H9 (cell line): ENCODE measurements at regions not wholly inside any gene's neighbourhood (a gene's known extent, or its start where the extent isn't known, plus 50 kb on each side); places are given as distances from the start of the nearest gene placed in this dataset.
"Not testable (repeated sequence)": the region's sequence is repeated elsewhere in the genome, so short reads cannot be mapped to it uniquely, and the experiment has no call there.

Source experiments
- DNase-seq: peaks from one replicate; pipeline ENCODE4 v3.0.0-alpha.2; 2017
- H2AFZ ChIP-seq: one replicate; pipeline ENCODE4 v1.6.1; 2013; ENCODE audit warnings: mild to moderate bottlenecking, low read length, control low read depth, moderate library complexity
- H2AK5ac ChIP-seq: 2 replicates; pipeline ENCODE4 v1.6.1; 2013; ENCODE audit warnings: low read length, control low read depth, mixed read lengths; ENCODE audit not compliant: insufficient read length
- H2BK120ac ChIP-seq: one replicate; pipeline ENCODE4 v1.6.1; 2013; ENCODE audit warnings: low read depth, mild to moderate bottlenecking, low read length, control low read depth, inconsistent platforms; ENCODE audit not compliant: poor library complexity, severe bottlenecking
- H2BK12ac ChIP-seq: 2 replicates; pipeline ENCODE4 v1.6.1; 2013; ENCODE audit warnings: low read length, control low read depth, mixed read lengths, low read depth; ENCODE audit not compliant: insufficient read length
- H2BK15ac ChIP-seq: 2 replicates; pipeline ENCODE4 v1.6.1; 2013; ENCODE audit warnings: low read depth, low read length, control low read depth
- H2BK20ac ChIP-seq: one replicate; pipeline ENCODE4 v1.6.1; 2013; ENCODE audit warnings: low read depth, mild to moderate bottlenecking, low read length, control low read depth, inconsistent platforms; ENCODE audit not compliant: poor library complexity, severe bottlenecking
- H2BK5ac ChIP-seq: 2 replicates; pipeline ENCODE4 v1.6.1; 2013; ENCODE audit warnings: low read length, control low read depth, mixed read lengths; ENCODE audit not compliant: insufficient read length
- H3K14ac ChIP-seq: 2 replicates; pipeline ENCODE4 v1.6.1; 2013; ENCODE audit warnings: low read length, control low read depth; ENCODE audit not compliant: insufficient read depth
- H3K18ac ChIP-seq: 2 replicates; pipeline ENCODE4 v1.6.1; 2013; ENCODE audit warnings: low read depth, mild to moderate bottlenecking, mixed read lengths, low read length, control low read depth; ENCODE audit not compliant: insufficient read length
- H3K23ac ChIP-seq: 2 replicates; pipeline ENCODE4 v1.6.1; 2013; ENCODE audit warnings: low read length, control low read depth, mixed read lengths, low read depth; ENCODE audit not compliant: insufficient read length
- H3K23me2 ChIP-seq: 2 replicates; pipeline ENCODE4 v1.6.1; 2013; ENCODE audit warnings: low read depth, mild to moderate bottlenecking, mixed read lengths, low read length, control low read depth; ENCODE audit not compliant: insufficient read length, poor library complexity, severe bottlenecking
- H3K27ac ChIP-seq: 2 replicates; pipeline ENCODE4 v1.5.1; 2013; ENCODE audit warnings: low read length, control low read depth, mixed read lengths, low read depth; ENCODE audit not compliant: insufficient read length
- H3K27me3 ChIP-seq: 2 replicates; pipeline ENCODE4 v1.6.1; 2013; ENCODE audit warnings: low read length, control low read depth, inconsistent platforms; ENCODE audit not compliant: insufficient read depth
- H3K4ac ChIP-seq: 2 replicates; pipeline ENCODE4 v1.6.1; 2013; ENCODE audit warnings: low read depth, mild to moderate bottlenecking, control low read depth, inconsistent platforms, low read length, moderate library complexity
- H3K4me1 ChIP-seq: 2 replicates; pipeline ENCODE4 v1.6.1; 2013; ENCODE audit warnings: low read length, control low read depth, inconsistent platforms; ENCODE audit not compliant: insufficient read depth
- H3K4me2 ChIP-seq: 2 replicates; pipeline ENCODE4 v1.6.1; 2013; ENCODE audit warnings: low read length, control low read depth, mixed read lengths; ENCODE audit not compliant: insufficient read length, insufficient read depth
- H3K56ac ChIP-seq: 2 replicates; pipeline ENCODE4 v1.6.1; 2013; ENCODE audit warnings: low read depth, mild to moderate bottlenecking, mixed read lengths, low read length, control low read depth; ENCODE audit not compliant: insufficient read length
- H3K79me1 ChIP-seq: 2 replicates; pipeline ENCODE4 v1.6.1; 2013; ENCODE audit warnings: low read depth, mild to moderate bottlenecking, moderate library complexity, low read length, control low read depth, inconsistent platforms; ENCODE audit not compliant: insufficient read depth, poor library complexity, severe bottlenecking
- H3K79me2 ChIP-seq: 2 replicates; pipeline ENCODE4 v1.6.1; 2013; ENCODE audit warnings: low read length, control low read depth, inconsistent platforms; ENCODE audit not compliant: insufficient read depth
- H3K9ac ChIP-seq: 2 replicates; pipeline ENCODE4 v1.6.1; 2013; ENCODE audit warnings: low read length, control low read depth, mixed read lengths; ENCODE audit not compliant: insufficient read length; ENCODE audit errors: extremely low read depth
- H3K9me3 ChIP-seq: one replicate; pipeline ENCODE4 v1.6.1; 2013; ENCODE audit warnings: low read depth, low read length, inconsistent platforms; ENCODE audit not compliant: control insufficient read depth
- H3T11ph ChIP-seq: one replicate; pipeline ENCODE4 v1.6.1; 2013; ENCODE audit warnings: mild to moderate bottlenecking, low read length, control low read depth, inconsistent platforms
- H4K20me1 ChIP-seq: one replicate; pipeline ENCODE4 v1.6.1; 2013; ENCODE audit not compliant: control insufficient read depth, insufficient read length, insufficient read depth
- H4K5ac ChIP-seq: 2 replicates; pipeline ENCODE4 v1.6.1; 2013; ENCODE audit warnings: low read depth, mild to moderate bottlenecking, mixed read lengths, low read length, control low read depth; ENCODE audit not compliant: insufficient read length
- H4K8ac ChIP-seq: replicated peaks from 2 replicates; pipeline ENCODE4 v1.6.1; 2013; ENCODE audit warnings: low read length, control low read depth, mixed read lengths, low read depth; ENCODE audit not compliant: insufficient read length
- H4K91ac ChIP-seq: 2 replicates; pipeline ENCODE4 v1.6.1; 2013; ENCODE audit warnings: low read depth, mild to moderate bottlenecking, moderate library complexity, mixed read lengths, low read length, control low read depth; ENCODE audit not compliant: insufficient read length
- H3K27ac Mint-ChIP-seq, 3 experiments: 2 replicates in 2 of 3; 3 replicates in 1 of 3; pipeline ENCODE4 v1.8.0; 2020 to 2021; ENCODE audit warnings: mixed read lengths in 3 of 3, mild to moderate bottlenecking in 1 of 3, moderate library complexity in 1 of 3
- H3K27me3 Mint-ChIP-seq: 2 replicates; pipeline ENCODE4 v1.8.0; 2021; ENCODE audit warnings: low read depth, mild to moderate bottlenecking, moderate library complexity, mixed read lengths
- H3K36me3 Mint-ChIP-seq, 3 experiments: 2 replicates in 2 of 3; 3 replicates in 1 of 3; pipeline ENCODE4 v1.8.0; 2020 to 2021; ENCODE audit warnings: low read depth in 3 of 3, mixed read lengths in 3 of 3; ENCODE audit not compliant: insufficient read depth in 1 of 3
- H3K4me1 Mint-ChIP-seq, 2 experiments: 2 replicates each; pipeline ENCODE4 v1.8.0; 2020; ENCODE audit warnings: mixed read lengths in 2 of 2
- H3K4me3 Mint-ChIP-seq, 2 experiments: 2 replicates in 1 of 2; 3 replicates in 1 of 2; pipeline ENCODE4 v1.8.0; 2020 to 2021; ENCODE audit warnings: mild to moderate bottlenecking in 2 of 2, mixed read lengths in 2 of 2, moderate library complexity in 1 of 2
- H3K9me3 Mint-ChIP-seq, 2 experiments: 2 replicates in 1 of 2; 3 replicates in 1 of 2; pipeline ENCODE4 v1.8.0; 2020; ENCODE audit warnings: mild to moderate bottlenecking in 2 of 2, mixed read lengths in 2 of 2, moderate library complexity in 1 of 2
- WGBS: extraction: QIAGEN DNeasy Blood & Tissue Kit; methylation state at CpG from one replicate; pipeline ENCODE4 v1.1.7; 2013; ENCODE audit warnings: missing lambda C conversion rate, low lambda C conversion rate, mixed read lengths; ENCODE audit not compliant: insufficient read length; ENCODE audit errors: extremely low coverage; 5-methylcytosine and 5-hydroxymethylcytosine counted together

- H3K56ac ChIP-seq, H2BK20ac ChIP-seq, H4K8ac ChIP-seq, DNase-seq, H3K4me1 Mint-ChIP-seq, H3K27ac Mint-ChIP-seq, H2BK120ac ChIP-seq, H2BK12ac ChIP-seq, H3K4me2 ChIP-seq, H3K27me3 Mint-ChIP-seq, H2AK5ac ChIP-seq, H3K4ac ChIP-seq, H3K27me3 ChIP-seq, H2AFZ ChIP-seq, H3K9me3 Mint-ChIP-seq, H4K91ac ChIP-seq, H3K36me3 Mint-ChIP-seq, H2BK15ac ChIP-seq, H2BK5ac ChIP-seq, H3T11ph ChIP-seq, H3K23ac ChIP-seq, H3K18ac ChIP-seq, H3K79me1 ChIP-seq, H3K23me2 ChIP-seq, H3K9ac ChIP-seq, H3K27ac ChIP-seq, H4K5ac ChIP-seq, H3K4me1 ChIP-seq, H4K20me1 ChIP-seq, H3K4me3 Mint-ChIP-seq, H3K14ac ChIP-seq, H3K79me2 ChIP-seq, H3K9me3 ChIP-seq: not testable (repeated sequence)
- WGBS: no CpG with 5 or more reads among the region's 42 CpGs
Measured at GRCh38 chr13:90348477-90349136, 998.9 kb upstream of the MIR17HG start.
